Right renal pelvis (tissue), 4 donors: ENCODE measurements at regions not wholly inside any gene's neighbourhood (a gene's known extent, or its start where the extent isn't known, plus 50 kb on each side); places are given as distances from the start of the nearest gene placed in this dataset.
A peak's percentile ranks its signal among the peaks of the same experiment; 100 is the strongest.

ENCODE experiments used
- DNase-seq, 4 donors: peaks; one replicate each; pipeline ENCODE4 v3.0.0-alpha.2; 2013; ENCODE audit warnings: low read depth in 4 of 4, low spot score in 3 of 4, missing footprints in 1 of 4

DNA sequence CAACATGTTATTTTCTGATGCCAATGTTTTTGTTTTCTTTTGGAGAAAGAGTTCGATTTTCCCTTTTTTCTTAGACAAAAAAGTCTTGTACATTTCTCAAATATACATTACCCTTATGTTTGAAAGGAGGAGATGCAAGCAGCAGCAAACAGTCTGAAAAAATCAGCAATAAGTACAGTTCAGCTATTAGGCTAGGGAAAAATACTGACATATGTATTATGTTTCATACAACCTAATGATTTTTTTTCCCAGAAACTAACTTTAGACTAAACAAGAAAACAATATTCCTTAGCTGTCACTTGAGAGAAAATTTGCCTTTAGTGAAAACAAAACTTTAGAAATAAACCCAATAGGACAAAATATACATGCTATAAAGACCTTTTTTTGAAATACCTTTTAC is 1223.5 kb downstream of the SLITRK1 start:
- no peak for DNase-seq

DNA sequence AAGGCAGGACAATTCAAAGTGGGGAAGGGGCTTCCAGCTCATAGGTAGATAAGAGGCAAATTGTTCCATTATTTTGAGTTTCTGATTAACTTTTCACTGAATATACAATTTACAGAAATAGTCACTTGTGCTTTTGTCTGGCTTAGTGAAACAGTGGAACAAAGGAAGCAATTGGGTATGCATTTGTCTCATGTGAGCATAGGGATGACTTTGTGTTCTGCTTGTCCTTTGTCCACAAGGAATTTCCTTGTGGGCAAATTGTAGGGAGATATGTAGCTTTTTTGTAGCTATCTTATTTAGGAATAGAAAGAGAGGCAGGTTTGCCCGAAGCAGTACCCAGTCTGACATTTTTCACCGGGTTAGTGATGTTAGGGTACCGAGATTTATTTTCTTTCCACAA is 1224.8 kb downstream of the SLITRK1 start:
- no peak for DNase-seq

DNA sequence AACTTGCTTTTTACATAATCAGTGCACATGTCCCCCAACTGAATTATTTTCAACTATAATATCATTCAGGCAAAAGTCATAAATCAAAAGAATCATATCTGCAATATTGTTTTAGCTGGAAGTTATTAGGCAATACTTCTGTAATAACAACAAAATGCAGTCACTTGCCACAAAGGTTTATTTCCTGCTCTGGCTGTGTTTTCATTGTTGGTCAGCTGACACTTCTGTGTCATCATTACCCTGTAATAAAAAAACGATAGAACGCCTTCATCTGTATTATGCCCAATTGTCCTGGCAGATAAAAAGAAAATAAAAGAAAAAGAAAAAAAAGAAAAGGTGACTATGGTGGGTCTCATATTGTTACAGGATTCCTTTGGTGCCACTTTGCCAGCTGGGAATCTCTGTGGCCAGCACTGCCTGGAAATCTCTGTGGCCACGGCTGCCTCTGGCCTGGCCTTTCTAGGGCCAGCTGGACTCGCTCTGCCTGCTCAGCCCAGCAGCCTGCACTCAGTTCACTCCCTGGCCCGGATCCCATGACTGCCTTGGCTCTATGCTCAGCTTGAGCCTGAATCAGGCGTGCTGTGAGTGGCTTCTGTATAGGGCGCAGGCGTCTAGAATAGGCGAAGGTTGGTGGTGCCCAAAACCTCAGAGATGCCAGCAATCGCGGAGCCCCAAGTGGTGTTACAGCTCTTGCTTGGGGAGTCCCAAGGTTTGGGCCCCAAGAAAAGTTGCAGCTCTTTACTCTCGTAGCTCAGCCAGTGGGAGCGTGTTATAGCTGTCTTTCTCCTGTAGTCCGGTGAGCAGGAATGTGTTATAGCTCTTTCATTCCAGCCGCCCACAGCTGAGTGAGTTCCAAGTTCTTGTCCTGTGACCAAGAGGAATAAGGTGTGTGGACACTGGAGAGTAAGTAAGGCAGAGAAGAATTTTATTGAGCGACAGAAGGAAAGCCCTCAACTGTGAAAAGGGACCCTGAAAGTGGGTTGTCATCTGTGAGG is 1227.1 kb downstream of the SLITRK1 start:
- no peak for DNase-seq

DNA sequence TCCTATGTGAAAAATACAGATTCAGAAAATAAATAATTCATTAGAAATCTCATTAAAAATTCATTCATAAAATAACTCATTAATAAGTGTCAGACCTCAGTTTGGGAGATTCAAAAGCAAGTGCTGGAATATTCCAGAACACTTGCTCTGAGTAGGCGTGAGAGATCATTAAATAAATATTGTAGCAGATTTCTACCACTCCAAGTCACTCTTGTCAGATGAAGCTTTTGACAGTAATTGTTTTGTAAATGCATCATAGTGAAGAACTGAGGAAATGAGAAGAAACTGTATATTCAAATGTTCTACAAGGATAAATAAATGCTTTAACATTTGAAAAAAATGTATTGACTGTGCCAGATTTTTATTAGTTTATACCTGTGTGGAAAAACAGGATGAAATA is 1228.1 kb downstream of the SLITRK1 start:
- DNase-seq = no peak

DNA sequence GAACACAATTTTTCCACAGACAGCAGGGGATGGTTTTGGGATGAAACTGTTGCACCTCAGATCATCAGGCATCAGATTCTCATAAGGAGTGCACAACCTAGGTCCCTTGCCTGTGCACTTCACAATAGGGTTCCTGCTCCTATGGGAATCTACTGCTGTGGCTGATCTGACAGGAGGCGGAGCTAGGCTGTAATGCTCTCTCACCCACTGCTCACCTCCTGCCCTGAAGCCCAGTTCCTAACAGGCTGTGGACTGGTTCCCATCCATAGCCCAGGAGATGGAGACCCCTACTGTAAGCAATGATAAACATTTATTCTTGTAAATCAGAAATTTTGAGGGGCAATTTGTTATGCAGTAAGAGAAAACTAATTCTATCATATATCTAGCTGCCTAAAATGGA is 1234.7 kb downstream of the SLITRK1 start:
- no peak for DNase-seq

DNA sequence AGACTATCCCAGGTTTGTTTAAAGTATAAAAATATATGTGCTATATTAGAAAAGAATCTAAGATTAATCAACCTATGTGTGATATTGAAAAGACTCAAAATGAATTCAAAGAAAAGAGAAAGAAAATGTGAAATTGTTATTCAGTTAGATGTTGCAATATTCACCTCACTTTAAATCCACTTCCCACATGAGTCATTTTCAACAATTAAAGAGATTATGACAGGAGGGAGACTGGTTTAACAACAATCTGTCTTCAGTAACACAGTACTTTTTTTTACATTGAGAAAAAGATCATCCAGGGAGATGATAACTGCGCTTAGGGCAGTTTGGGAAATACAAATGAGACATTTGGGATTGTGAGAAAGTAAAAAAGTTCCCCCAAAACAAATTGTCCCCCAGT is 1246.2 kb downstream of the SLITRK1 start:
- DNase-seq = no peak

DNA sequence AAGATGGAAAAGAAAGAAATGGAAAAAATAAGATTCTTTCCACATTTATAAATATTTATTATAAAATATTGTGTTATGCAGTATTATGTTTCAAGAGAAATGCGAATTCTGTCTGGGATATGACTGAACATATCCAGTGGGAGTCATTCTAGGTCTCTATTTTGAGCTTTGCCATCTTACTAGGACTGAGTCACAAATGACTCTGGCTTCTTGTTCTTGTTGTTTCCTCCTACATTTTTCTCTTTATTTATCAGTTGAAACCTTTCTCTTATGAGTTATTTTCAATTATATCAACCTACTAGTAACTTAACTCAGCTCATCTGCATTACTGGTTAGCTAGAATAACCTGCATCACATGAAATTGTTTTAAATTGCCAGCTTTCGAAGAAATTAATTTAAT is 1247.3 kb downstream of the SLITRK1 start:
- DNase-seq = no peak

DNA sequence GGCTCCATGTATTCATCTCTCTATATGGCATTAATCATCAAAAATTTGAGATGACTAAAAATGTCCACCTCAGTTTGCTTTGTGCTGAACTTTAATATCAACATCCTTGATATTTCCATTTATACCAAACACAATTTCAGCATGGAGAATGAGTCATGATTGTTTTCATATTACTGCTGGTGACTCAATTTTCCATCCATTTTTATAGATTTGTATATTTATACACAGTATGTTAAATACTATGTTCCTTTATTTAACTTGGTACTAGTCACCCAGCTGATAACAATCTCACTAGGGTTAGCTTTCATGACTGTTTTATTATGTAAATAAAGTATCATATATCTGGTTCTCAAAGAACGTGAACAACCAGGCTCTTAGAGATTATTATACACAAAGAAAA is 1255.1 kb downstream of the SLITRK1 start:
- DNase-seq = no peak

DNA sequence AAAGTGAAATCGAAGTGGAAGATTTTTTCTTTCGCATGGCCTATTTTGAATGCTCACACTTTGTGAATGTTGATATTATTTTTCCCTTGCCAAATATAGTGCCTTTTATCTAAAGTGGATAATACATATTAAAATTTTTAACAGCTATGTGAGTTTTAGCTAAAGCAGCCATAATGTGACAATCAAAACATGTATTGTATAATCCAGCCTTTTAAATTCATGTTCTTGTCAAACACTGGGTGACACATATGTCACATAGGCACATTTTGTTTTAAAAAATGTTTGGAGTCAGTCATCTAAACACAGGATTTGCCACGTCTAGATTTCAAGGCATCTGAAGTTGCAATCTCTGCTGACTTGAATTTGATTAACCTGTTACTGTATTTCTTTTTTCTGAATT is 1256.6 kb downstream of the SLITRK1 start:
- no peak for DNase-seq

DNA sequence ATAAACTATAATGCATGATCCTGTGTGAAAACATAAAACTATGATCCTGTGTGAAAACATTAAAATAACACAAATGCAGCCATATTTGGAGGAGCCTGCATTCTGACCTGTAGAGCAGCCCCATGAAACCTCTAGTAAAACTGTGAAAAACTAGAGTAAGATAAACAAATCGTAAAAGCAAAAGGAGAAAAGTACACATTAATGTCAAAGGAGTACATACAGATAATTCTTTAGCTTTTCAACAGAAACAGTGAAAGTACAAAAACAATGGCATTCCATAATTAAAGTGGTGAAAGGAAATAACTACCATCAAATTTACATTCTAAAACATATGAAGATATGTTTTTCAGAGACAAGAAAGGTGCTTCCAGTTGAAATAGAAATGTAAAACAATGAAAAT is 1267.2 kb downstream of the SLITRK1 start:
- DNase-seq = no peak

DNA sequence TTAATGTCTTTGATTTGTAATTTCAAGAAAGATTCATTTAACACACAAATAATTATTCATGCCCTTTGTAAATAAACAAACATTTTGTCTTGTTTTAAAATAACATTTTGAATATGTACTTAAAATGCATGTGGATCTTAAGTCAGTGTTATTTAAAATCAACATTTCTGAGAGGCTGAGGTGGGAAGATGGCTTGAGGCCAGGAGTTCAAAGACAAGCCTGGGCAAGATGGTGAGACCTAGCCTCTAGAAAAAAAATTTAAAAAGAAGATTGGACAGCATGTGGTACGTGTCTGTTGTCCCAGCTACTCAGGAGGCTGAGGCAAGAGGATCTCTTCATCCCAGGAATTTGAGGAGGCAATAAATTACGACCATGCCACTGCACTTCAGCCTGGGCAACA is 1268.2 kb downstream of the SLITRK1 start:
- DNase-seq = no peak

DNA sequence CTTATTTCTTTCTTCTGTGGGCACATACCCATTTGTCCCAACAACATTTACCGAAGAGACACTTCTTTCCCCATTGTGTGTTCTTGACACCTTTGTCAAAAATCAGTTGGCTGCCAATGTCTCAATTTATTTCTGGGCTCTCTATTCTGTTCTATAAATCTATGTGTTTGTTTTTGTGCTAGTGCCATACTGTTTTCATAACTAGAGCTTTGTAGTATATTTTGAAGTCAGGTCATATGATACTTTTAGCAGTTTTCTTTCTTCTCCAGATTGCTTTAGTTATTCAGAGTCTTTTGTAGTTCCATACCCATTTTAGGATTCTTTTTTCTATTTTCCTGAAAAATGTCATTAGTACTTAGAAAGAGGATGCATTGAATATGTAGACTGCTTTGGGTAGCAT is 1276.3 kb downstream of the SLITRK1 start:
- no peak for DNase-seq

DNA sequence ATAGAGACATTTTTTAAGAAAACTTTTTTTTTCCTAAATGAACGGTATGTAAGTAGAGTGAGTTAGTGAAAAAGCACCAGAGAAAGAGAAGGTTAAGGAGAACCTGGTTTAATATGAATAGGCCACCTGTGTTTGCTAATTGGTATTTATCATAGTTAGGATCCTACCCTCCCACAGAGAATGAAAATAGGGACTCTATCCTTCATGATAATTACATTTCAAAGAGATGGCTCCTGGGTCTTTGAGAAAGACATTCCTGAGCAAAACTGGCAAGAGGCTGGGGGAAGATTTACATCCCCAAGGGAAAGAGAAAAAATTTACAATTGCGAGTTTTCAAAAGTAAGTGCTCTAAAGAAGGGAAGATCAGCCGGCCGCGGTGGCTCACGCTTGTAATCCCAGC is 1284.5 kb downstream of the SLITRK1 start:
- DNase-seq = no peak

DNA sequence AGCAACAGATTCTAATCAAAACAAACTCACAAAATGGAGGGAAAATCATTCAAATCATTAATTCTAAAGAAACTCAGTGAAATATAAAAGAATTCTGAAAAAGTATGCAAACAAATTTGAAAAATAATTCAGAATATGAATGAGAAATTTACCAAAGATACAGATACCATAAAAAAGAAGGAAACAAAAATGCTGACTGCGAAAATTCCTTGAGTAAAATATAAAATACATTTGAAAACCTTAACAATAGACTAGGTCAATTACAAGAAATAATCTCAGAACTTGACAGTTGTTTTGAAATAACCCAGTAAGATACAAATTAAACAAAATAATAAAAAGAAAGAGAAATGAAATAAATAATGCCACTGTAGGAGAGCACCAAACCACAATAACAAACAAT is 1289.0 kb downstream of the SLITRK1 start:
- no peak for DNase-seq

DNA sequence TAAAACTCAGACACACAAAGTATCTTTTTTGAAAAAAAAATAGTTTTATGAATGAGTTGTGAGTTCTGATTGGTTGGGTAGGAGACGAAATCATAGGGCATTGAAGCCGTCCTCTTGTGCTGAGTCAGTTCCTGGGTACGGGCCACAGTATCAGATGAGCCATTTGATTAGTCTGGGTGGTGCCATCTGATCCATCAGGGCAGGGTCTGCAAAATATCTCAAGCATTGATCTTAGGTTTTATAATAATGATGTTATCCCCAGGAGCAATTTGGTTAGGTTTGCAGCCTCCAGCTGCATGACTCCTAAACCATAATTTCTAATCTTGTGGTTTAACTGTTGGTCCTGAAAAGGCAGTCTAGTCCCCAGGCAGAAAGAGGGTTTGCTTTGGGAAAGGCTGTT is 1310.6 kb downstream of the SLITRK1 start:
- DNase-seq = no peak

DNA sequence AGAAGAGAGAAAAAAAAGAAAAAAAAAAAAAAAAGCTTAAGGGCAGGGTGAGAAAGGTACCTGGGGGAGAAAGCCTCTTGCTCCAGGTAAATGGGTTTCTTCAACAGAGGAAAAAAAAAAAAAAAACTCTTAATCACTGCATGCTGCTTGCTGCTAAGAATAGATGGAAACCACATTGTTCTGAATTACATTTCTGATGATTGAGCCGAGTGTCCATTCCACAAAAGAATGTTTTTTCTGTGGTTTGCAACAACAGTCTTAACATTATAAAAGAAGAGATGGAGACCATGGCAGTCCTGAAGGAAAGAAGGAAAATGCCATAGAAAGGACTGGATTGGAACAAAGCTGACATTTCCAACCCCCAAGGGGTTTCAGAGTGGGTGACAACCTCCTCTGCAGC is 1312.7 kb downstream of the SLITRK1 start:
- DNase-seq = no peak

DNA sequence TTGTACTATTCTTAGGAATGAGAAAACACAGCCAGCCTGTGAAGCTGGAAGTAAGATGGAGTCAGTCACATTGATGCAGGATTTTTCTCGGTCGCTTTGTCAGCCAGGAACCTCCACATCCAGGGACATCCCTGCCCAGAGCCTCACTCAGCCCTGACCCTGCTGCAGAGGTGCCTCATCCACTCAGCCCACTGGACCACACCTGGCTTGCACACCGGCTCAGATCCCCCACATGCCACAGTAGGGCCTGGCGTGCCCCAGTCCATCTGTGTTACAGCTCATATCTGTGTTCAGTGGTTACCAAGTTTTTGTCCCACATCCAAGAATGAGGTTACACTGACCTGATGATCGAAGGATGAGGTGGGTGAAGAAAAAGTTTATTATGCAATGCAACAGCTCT is 1315.4 kb downstream of the SLITRK1 start:
- no peak for DNase-seq

DNA sequence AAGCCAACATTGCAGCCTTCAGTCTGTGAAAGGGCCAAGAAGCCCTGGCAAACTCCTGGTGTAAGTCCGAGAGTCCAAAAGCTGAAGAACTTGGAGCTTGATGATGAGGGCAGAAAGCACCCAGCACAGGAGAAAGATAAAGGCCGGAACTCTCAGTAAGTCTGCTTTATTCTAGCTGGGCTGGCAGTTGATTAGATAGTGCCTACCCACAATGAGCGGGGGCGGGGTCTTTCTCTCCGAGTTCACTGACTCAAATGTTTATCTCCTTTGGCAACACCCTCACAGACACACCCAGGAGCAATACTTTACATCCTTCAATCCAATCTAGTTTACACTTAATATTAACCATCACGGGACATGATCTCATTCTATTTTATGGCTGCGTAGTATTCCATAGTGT is 1317.1 kb downstream of the SLITRK1 start:
- no peak for DNase-seq

DNA sequence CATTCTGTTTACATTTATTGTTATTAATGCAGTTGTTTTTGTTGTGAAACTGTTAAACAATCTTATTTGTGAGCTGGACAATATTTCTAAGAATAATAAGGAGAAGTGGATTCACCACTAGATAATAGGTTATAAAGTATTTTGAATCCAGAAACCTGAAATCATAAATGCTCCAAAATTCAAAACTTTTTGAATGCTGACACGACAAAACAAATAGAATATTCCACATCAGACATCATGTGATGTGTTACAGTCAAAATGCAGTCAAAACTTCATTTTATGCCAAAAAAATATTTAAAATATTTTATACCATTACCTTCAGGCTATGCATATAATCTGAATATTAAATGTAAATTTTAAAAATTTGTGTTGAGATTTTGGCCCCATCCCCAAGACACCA is 1321.4 kb downstream of the SLITRK1 start:
- DNase-seq = no peak

DNA sequence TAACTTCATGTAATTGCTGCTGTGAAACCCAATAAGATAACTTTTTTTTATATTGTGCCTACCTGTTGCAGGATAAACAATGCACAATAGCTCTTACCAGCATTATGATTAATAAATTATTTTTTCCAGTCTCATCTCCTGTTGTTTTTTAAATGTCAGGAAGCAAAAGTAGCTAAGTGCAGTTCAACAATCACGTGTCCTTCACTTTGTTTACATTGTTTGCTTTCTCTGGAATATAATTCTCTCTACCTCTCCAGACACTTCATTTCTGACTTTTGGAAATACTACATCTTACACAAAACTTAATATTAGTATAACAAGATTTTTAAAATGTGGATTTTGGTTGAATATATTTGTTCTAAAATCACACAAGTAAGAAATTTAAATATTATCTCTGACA is 1359.4 kb downstream of the SLITRK1 start:
- no peak for DNase-seq

DNA sequence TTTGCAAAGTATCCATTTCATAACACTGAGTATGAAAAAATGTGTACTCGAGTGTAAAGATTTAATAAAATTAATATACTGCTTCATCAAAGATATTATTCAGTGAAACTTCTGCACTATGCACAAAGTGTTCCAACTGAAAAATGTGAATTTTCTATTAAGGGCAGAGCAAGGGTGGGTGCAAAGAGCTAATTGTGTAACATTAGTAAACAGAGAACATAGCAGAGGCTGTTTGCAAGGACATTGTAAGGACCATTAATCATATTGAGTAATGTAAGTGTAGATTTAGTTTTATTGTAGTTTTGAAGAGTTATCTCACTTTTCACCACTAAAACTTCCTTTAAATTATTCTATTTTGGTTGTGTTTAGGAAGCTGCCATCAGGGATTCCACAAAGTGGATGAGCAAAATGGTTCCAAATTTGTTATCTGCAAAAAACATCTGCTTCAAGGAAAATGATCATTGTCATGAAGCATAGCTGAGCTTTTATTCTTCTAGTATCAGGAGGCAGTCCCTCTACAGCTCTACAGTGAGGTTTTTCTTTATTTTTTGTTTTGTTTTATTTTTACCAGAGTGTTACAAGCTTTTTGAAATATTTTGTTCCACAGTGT is 1375.4 kb downstream of the SLITRK1 start:
- DNase-seq = peak in 3 of 4 donors; percentile 0 to 4 (median 1)

DNA sequence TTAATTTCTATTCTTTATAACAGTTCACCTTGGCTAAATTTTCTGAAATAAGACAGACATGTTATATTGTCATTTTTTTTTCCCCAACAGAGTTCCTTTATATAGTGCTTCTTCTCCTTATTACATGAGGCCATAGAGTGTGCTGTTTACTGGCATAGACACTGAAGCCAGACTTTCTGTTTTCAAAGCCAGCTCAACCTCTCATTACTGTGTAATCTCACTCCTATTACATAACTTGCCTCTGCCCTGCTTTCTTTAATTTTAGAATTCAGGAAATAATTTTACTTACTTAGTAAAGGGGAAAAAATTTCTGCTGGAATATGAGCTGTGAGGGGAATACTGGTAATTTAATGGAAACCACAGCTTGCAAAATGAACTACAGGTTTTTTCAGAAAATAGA is 1380.4 kb downstream of the SLITRK1 start:
- DNase-seq = no peak
